NCI-H1105 treated with DMSO at 0.1 percent for 48 hours (cell line): ENCODE measurements at regions not wholly inside any gene's neighbourhood (a gene's known extent, or its start where the extent isn't known, plus 50 kb on each side); places are given as distances from the start of the nearest gene placed in this dataset.
"Not testable (repeated sequence)": the region's sequence is repeated elsewhere in the genome, so short reads cannot be mapped to it uniquely, and the experiment has no call there.

ENCODE experiments used
- DNase-seq: peaks from one replicate; lab custom pipeline; 2025; lab: John Stamatoyannopoulos, UW

DNA sequence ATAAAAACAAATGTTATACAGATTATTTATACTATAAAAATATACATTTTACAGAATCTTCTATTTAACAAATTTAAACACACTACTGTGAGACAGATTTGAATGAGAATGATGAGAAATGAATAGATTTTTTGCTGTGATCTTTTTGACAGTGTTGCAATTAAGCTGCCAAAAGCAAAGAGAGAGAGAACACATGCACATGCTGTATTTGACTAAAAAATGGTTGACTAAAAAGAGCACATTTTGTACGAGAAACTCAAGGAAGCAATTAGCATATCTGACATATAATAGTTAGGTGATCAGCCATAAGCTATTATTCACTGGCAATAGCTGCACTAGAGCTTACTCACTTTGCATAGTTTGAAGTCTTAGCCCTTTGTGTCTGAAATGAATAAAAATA lies 115.8 kb downstream of the SYT10 start:
- no peak for DNase-seq

DNA sequence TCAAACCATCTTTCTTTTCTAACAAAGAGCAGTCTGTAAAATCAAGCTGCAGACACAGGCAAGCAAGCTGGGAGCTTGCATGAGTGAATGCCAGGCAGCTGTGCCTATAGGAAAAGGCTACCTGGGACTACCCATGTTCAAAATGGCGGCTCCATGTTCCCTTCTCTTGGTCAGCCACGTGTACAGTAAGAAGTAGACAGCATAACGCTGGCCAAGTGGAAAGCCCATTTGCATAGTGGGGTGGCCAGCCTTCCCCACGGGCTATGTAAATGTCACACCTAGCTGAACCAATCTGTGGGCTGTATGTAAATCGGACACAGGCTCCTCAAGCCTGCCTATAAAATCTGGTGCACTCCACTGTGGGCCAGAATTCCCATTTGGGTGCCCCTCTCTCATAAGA lies 117.1 kb downstream of the SYT10 start:
- no peak for DNase-seq

DNA sequence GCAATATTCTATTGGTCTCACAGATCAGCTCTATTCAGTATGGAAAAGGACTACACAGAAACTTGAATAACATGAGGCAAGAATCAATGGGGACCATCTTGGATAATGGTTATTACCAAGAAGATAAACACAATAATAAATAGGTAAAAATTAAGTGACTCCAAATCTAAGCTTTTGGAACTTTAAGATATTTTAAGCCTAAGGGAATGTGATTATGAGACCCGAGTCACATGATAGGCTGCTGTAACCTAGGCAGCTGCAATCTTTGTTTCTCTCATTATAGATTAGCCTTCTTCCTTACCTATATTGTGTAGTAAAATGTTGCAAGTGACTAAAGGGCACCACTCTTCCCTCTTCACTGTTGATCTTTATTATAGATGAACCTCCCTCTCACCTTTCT lies 121.9 kb downstream of the SYT10 start:
- no peak for DNase-seq

DNA sequence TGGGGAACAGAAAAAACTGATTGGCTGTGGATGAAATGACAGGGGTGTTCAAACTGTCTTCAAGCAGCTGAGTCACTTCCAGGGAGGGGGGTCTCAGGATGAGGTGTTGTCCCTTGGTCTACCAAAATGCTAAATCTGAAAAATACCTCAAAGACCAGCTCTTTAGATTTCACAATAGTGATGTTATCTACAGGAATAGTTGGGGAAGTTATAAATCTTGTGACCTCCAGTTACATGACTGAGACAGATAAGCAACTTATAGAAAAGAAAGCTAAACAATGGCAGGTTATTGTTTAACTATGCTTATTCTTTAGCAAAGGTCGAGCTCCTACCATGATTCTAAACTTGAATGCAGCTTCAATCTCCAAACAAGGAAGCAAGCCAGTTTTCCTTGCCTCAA lies 125.4 kb downstream of the SYT10 start:
- no peak for DNase-seq

DNA sequence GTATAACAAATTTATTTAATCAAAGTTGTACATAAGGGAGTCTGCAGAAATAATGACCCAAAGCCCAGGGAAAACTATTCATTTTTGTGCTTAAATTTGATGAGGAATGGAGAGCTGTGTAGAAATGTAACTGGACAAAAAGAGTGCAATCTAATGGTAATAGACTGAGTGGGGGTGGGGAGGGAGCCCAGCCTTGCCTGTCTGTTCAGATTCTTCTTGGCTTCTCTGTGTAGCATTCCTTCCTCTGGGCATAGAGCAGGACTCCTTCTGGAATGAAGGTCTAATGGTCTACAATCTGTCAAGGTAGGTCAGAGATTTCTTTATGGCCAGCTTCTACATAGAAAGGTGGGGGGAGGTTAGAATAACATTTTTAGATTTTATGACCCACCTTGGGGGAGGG lies 126.1 kb downstream of the SYT10 start:
- DNase-seq: no peak

DNA sequence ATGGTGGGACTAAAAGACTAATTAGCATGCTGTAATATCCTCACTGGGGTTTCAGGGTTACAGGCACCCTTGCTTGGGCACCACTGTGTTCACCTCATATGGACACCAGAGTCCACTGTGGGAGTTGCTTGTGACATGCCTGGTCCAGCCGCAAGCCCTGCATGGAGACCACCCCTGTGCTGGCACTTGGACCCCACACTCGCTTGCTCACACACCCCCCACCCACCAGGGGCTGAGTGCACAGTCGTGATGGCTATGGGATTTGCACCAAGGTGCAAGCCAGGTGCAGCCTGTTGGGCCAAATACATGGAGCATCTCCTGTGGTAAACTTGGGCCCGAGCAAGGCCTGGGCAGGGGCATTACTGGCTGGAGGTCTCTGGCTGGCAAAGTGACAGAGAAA lies 129.1 kb downstream of the SYT10 start:
- no peak for DNase-seq

DNA sequence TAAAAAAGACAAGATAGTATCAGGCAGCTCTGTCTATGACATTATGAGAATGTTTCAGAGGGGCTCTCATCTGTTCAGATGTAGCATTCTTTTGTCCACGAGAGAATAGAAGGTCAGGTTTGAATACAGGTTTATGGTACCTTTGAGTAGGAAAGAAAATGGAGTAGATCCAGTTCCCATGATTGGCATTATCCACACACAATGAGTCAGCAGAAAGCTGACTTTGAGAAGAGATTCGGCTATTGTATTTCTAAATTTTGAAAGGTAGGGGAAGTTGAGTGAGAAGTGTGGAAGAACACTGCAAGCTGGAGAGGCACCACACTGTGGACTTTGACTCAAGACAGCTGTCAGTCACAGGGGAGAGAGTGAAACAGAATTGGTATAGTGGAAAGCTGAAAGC lies 135.4 kb downstream of the SYT10 start:
- DNase-seq: no peak

DNA sequence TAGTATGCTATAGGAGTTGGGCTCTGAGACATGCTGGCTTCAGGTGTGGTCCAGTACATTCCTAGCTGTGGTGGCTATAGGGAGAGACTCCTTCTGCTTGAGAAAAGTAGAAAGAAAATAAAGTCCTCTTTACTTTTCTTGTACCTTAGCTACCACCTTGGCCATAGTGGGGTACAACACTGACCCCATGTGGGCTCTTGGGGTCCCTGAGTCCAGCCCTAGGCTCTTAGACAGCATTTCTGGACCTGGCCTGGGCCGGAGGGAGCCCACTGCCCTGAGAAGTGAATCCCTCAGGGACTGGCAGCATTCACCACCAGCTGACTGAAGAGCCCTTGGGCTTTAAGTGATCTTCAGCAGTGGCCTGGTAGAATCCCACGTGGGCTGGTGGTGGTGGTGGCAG lies 143.1 kb downstream of the SYT10 start:
- DNase-seq: no peak

DNA sequence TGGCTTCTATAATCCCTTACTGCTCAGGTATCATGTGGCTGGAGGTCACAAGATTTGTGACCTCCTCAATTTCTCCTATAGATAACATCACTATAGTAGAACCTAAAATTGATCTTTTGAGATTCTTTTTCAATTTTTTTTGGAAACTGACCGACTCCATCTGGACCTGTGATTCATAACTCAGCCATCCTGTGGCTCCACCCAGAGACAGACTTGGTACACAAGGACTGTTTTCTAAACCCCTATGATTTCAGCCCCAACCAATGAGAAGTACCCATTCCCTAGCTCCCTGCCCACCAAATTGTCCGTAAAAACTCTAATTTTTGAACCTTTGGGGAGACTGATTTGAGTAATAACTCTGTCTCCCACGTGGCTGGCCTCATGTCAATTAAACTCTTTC lies 148.9 kb downstream of the SYT10 start:
- no peak for DNase-seq

DNA sequence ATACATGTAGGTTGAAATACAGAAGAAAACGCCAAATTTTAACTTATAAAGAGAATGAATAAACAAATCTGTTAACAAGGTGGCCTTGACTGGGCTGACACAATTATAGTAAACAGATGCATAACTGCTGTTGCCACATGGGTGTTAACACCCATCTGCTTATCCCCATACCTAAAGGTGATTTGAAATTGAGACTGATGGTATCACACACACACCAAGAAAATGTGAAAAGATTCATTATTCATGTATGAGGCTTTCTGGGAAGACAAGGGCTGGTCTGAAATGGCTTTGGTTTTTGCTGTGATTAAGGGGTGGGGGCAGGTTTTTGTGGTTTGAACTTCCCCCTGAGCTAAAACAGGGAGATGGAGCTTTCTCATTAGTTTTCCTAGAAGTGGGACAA lies 156.6 kb downstream of the SYT10 start:
- no peak for DNase-seq

DNA sequence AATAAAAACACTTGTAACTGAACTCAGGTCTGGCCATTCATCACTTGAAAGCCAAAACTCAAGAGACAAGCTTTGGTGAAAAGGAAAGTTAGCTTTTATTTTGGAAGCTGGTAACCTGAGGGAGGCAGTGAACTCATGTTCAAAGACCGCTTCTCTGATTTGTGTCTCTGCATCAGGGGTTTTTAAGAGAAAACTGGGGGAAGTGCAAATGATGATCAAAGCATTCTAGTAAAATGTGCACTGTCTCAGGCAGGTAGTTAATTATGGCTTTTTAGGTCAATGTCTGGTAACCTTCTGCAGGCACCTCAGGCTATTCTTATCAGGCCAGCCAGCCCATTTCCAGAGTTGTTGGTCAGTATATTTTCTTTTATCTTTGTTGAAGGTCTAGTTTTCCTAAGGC lies 162.2 kb downstream of the SYT10 start:
- DNase-seq: no peak

DNA sequence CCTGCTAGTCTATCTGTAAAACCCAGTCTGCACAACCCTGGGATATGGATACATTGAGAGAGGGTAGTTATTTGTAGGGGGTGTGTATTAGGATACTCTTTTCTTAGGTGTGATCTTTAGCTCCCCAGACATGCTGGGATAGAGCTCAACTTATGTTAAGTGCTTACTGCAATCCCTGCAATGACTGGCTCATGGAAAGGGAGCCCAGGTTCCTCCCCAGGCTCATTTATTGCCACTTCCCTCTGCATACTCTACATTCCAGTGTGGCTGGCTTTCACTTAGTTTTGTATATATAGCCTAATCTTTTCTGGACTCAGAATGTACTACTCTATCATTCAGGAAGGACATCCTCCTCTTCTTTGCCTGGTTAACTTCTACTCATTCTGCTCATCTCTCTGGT lies 172.0 kb downstream of the SYT10 start:
- DNase-seq: no peak

DNA sequence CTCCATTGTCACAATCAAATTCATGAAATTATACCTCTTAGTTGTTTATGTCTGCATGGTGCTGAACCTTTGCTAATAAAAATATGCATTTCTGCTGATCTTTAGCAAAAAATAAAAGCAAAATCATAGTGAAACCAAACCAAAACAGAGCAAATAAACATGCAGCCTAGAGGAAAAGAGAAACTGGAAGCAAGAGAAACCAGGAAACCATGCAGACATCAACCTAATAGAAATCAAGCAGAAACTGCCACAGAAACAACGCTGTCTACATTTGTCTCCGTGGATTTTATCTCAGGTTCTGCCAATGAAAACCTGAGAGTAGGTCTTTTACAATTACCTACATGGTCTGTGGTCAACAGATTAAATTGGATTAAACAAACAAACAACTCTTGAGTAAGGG lies 173.7 kb downstream of the SYT10 start:
- no peak for DNase-seq

DNA sequence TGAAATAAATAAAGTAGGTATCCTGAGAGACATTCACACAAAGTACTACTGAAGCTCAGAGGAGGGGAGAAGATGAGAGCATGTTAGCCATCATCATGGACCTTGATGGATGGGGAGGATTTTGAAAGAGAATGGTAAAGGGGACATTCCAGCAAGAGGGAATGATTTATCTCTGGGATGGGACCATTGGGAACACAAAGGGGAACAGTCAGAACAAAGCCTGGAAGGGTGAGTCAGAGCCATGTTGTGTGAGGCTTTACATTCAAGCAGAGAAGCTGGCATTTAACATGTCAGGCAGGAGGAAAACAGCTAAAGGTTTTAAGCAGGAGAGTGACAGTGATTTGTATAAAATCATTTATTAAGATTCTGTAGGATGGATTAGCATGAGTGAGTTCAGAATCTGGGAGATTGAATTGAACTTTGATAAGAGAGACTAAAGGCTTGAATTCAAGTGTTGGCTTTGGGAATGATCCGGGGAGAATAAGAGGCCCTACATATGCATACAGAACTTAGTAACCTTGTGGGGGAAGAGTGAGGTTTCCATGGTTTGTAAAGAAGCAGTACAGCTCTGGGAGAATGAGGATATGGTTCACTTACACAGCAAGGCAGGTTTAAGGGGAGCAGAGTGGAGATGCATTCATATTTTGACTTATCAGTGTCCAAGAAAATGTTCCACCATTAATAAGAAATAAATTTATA lies 174.4 kb downstream of the SYT10 start:
- DNase-seq: no peak

DNA sequence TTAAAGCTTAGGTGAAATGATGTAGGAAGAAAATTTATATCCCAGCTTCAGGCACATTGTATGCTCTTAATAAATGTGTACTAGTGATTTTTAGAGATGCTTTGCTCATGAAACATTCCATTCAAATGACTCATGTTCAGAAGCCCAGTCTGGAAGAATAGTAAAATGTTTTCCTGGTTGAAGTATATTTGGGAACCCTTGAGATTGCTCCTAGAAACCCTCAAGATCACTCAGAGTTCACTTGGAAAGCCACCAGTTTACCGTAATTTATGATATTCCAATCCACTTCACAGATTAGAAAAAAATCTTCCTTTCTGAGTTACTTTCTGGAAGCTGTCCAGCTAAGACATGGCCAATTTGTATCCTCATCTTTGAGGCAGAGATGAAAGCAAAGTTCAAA lies 186.4 kb downstream of the SYT10 start:
- DNase-seq: no peak

DNA sequence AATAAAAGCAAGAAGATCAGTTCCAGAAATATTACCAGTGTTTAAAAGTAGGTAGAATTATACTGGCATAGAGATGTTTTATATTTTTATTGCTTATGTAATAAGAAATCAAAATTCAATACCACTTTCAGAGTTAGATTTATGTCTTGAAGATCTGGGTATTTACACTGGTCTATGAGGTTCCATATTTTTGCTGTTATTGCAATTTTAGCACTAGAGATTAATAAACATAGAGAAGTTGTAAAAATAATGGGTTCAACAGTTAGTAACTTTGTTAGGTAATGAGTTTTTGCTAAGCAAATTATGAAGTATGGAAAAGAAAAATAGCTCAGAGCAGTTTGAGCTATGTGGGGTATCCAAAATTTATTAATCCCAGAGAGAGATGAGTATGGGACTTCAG lies 188.1 kb downstream of the SYT10 start:
- no peak for DNase-seq

DNA sequence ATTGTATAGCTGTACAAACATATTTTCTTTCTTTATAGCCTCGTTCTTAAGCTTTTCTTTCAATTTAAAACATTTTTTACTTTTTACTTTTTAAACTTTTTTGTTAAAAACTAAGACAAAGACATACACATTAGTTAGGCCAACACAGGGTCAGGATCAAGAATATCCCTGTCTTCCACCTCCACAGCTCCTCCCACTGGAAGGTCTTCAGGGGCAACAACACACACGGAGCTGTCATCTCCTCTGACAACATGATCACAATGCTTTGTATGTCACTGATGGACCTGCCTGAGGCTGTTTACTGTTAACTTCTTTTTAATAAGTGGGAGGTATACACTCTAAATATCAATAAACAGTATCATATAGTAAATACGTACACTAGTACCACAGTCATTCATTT lies 191.3 kb downstream of the SYT10 start:
- no peak for DNase-seq

DNA sequence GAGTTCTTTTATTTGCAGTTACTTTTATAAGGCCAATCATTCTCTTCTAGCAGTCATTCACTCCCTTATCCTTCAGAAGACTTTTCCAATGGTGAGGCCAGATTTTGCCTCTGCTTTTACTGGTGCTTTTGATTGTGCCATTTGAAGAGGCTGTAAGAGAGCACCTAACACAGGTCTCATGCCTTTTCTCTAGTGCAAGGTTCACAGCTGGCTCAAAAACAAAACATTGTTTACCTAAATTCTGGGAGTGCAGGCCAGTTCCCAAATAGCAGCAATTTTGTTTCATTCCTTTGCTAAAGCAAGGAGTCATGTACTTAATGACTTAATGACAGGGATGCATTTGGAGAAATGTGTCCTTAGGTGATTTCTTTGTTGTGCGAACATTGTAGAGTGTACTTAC lies 192.0 kb downstream of the SYT10 start:
- no peak for DNase-seq

DNA sequence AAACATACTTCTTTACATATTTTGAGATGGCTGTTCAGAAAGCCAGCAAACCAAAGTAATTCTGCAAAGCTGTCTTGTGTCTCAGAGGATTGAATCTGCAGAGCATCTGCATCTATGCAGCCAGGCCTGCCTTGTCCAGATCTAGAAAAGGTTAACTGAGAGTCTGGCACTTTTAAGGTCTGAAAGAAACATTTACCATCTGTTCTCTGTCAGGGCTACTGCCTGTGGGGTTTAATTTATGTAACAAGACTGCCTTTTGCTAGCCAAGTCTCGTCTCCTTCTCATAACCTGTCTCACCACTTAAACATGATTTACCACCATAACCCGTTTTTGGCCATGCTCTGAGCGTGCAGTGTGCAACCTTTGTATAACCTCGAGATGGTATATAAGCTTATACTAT lies 194.2 kb downstream of the SYT10 start:
- DNase-seq: no peak

DNA sequence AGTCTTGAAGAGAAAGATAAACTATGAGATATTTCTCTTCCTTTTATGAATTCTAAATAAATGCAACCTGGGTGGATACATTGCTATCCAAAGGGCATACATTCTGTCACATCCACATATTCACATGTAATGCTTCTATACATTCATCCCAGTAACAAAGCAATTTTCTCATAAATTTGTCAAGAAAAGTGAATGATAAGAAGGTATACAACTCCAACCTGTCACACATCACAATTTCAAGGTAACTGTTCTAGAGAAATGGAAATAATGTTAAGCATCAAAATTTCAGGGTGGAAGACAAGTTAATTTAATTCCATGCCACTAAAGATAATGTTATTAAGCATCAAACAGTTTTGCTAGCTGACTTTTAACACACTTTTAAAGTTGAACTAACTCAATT lies 212.9 kb downstream of the SYT10 start:
- DNase-seq: no peak

DNA sequence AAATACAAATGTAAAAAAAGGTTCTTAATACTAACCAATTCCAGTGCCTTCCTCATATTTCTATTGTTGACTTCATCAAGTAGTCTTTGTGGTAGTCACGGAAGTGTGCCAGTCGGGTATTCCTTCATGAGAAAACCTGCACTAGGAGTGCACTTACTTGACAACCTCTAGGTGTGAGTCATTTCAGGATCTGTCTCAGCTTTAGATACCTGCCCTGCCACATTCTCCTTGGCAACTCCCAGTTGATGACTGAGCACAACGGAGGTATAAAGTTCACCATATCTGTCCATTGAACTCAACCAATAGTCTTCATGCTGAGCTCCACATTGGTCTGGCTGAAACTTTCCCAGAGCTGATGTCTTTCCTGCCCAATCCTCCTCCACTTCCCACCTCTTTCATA lies 215.7 kb downstream of the SYT10 start:
- no peak for DNase-seq

DNA sequence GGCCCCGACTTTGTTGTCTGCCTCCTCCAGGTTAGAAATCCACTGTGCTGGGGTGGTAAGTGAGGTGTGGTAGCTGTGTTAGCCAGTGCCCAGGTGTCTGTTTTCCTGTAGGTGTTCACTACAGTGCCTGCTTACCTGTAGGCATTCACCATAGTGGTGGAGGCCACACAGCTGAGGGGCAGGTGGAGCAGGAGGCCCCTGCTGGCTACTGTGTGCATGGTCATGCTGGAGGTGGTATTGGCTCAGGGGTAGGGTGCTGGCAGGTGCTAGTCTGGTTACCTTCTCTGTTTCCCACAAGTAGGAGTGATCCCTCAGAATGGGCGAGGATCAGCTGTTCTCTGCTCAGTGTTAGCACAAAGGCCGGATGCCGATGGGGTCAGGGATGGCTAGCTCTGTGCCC lies 217.3 kb downstream of the SYT10 start:
- no peak for DNase-seq

DNA sequence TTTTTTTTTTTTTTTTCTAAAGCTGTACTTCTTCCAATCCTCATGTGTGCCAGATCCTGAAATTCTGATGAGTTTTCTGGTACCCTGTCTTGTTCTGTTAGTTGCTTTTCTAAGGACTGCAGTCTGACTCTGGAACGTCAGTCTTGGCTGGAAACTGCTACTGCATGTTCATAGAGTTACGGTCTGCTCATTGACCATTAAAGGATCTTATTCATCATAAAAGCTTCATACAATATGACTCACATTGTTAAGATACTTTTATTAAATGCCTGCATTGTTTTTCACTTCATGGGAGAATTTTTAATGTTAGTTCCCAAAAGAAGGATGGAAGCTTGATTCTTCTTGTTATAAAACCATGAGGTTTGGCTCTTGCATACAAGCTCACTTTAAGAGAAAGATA lies 233.6 kb downstream of the SYT10 start:
- DNase-seq: no peak

DNA sequence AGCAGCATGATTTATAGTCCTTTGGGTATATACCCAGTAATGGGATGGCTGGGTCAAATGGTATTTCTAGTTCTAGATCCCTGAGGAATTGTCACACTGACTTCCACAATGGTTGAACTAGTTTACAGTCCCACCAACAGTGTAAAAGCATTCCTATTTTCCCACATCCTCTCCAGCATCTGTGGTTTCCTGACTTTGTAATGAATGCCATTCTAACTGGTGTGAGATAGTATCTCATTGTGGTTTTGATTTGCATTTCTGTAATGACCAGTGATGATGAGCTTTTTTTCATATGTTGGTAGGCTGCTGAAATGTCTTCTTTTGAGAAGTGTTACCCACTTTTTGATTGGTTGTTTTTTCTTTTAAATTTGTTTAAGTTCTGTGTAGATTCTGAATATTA lies 245.2 kb downstream of the SYT10 start:
- DNase-seq: not testable (repeated sequence)

DNA sequence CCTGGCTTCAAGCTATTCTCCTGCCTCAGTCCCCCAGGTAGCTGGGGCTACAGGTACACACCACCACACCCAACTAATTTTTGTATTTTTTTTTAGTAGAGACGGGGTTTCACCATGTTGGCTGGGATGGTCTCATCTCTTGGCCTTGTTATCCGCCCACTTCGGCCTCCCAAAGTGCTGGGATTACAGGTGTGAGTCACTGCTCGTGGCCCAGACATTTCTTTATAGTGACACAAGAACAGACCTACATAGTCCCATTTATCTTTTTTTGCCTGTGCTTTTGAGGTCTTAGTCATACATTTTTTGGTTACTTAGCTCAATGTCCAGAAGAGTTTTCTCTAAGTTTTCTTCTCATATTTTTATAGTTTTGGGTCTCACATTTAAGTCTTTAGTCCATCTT lies 247.4 kb downstream of the SYT10 start:
- DNase-seq: no peak
